ENCODE measurements at regions not wholly inside any gene's neighbourhood (a gene's known extent, or its start where the extent isn't known, plus 50 kb on each side); places are given as distances from the start of the nearest gene placed in this dataset.

- TF ChIP-seq NR3C1 (CRISPR knock-in tag; IDR thresholded peaks at IDR 0.05) (no peak), PTRF (tag; IDR thresholded peaks at IDR 0.05) (no peak), TEAD4 (IDR thresholded peaks at IDR 0.05; ENCODE audit: low read length) (no peak), TEAD4 (CRISPR knock-in tag; IDR thresholded peaks at IDR 0.05; ENCODE audit: borderline replicate concordance) (no peak), CHD2 (IDR thresholded peaks at IDR 0.05; ENCODE audit: low read depth, low read length) (no peak), EWSR1 (IDR thresholded peaks at IDR 0.05; ENCODE audit: borderline replicate concordance, low read depth, partially characterized antibody) (no peak), ZNF354B (CRISPR knock-in tag; IDR thresholded peaks at IDR 0.05) (no peak), ZNF212 (CRISPR knock-in tag; IDR thresholded peaks at IDR 0.05) (no peak), ZFP1 (CRISPR knock-in tag; IDR thresholded peaks at IDR 0.05) (no peak), KDM4B (IDR thresholded peaks at IDR 0.05; ENCODE audit: borderline replicate concordance in 2 of 2, low read depth in 1 of 2) (no peak)
- TF ChIP-seq, protein P1, sequence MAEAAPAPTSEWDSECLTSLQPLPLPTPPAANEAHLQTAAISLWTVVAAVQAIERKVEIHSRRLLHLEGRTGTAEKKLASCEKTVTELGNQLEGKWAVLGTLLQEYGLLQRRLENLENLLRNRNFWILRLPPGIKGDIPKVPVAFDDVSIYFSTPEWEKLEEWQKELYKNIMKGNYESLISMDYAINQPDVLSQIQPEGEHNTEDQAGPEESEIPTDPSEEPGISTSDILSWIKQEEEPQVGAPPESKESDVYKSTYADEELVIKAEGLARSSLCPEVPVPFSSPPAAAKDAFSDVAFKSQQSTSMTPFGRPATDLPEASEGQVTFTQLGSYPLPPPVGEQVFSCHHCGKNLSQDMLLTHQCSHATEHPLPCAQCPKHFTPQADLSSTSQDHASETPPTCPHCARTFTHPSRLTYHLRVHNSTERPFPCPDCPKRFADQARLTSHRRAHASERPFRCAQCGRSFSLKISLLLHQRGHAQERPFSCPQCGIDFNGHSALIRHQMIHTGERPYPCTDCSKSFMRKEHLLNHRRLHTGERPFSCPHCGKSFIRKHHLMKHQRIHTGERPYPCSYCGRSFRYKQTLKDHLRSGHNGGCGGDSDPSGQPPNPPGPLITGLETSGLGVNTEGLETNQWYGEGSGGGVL (CRISPR knock-in tag; IDR thresholded peaks at IDR 0.05) = no peak
- TF ChIP-seq, protein P2, sequence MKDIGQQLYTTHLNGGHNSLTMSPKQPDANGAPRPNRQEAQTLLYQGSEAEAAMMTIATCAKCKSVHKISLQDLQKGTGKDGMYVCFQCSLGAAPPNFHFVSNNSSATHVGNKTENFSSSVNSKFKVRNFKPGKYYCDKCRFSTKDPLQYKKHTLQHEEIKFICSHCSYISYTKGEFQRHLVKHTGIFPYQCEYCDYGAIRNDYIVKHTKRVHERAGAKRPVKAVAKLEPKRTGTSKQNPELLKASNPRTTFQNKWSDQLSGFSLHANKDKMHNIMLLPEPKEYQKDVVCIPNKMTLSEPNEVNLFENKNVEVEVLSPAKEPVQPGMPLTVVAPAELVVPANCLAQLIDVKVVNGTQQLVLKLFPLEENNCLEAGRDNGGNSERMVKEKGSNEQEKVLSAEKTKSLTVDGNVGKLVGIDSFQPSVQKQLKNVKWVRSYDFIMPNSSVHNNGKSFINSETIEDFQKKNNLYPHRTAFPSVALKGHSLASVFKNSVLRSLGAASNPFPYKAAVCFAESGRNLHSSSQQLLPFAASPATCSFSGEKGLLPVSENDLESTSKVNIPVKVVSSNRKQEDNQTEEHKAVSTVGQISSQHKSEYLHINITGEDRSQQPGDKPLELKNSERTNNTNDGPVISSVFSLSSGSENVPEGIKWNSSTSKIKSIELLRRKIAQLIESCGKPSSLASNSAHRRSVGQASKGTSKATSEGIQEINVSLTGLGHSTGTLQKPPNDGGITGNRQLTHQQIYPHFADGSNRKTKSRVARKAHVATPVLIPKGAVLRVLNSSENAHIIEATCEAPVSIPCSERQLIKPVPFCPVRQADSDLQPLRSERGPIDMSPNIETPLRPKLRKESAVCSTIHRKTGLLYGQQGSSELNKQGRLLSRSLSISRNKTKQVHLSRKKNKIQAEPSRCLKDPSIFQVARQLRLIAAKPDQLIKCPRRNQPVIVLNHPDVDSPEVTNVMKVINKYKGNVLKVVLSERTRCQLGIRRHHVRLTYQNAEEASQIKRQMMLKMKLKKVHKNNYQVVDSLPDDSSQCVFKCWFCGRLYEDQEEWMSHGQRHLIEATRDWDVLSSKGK (CRISPR knock-in tag; IDR thresholded peaks at IDR 0.05) = no peak
These were observed 102.6 kb downstream of the PERP start (continued) for GRCh38 chr6:138004430-138005287.

Measured in K562 (cell line).